ENCODE measurements at regions not wholly inside any gene's neighbourhood (a gene's known extent, or its start where the extent isn't known, plus 50 kb on each side); places are given as distances from the start of the nearest gene placed in this dataset.

GRCh38 chr7:86222806-86223205, 420.9 kb upstream of the GRM3 start:
- H3K36me3 ChIP-seq, result no peaks in the 10 kb centered on the region
- WGBS, 2 donors, result 92 to 93% methylated on average over 1 of the region's 1 CpG
- no peak for DNase-seq
- intact Hi-C loops (cut with DNase I), result no loop called here
- H3K4me3 ChIP-seq (replicated peaks in 1 of 3), result no peak overlapping the region
- H3K27me3 ChIP-seq, result no peaks in the 10 kb centered on the region
- TF ChIP-seq CTCF (IDR thresholded peaks at IDR 0.05), result no peak
- TF ChIP-seq POLR2A (IDR thresholded peaks at IDR 0.05), result no peak
- no peaks in the 10 kb centered on the region for H3K4me1 ChIP-seq
- no peaks in the 10 kb centered on the region for H3K9me3 ChIP-seq
- H3K27ac ChIP-seq, result no peak overlapping the region

- 92% methylated on average over 4 of the region's 4 CpGs for WGBS, 2 donors
- no peak overlapping the region for H3K27ac ChIP-seq
- no peak for DNase-seq
- no peaks in the 10 kb centered on the region for H3K9me3 ChIP-seq
- intact Hi-C loops (cut with DNase I), result no loop called here
- TF ChIP-seq CTCF (IDR thresholded peaks at IDR 0.05) (no peak), POLR2A (IDR thresholded peaks at IDR 0.05) (no peak)
- H3K4me1 ChIP-seq, result no peaks in the 10 kb centered on the region
- H3K27me3 ChIP-seq, result no peaks in the 10 kb centered on the region
- H3K36me3 ChIP-seq, result no peaks in the 10 kb centered on the region
- H3K4me3 ChIP-seq (replicated peaks in 1 of 3), result no peak overlapping the region
These were observed 429.0 kb upstream of the GRM3 start for GRCh38 chr7:86214734-86215133.

- H3K4me3 ChIP-seq (replicated peaks in 1 of 3), result no peak overlapping the region
- H3K27me3 ChIP-seq, result no peaks in the 10 kb centered on the region
- DNase-seq, result no peak
- TF ChIP-seq POLR2A (IDR thresholded peaks at IDR 0.05) (no peak), CTCF (IDR thresholded peaks at IDR 0.05) (no peak)
- no peaks in the 10 kb centered on the region for H3K4me1 ChIP-seq
- 74 to 77% methylated on average over 2 of the region's 2 CpGs for WGBS, 2 donors
- no peaks in the 10 kb centered on the region for H3K9me3 ChIP-seq
- no peak overlapping the region for H3K27ac ChIP-seq
- H3K36me3 ChIP-seq, result no peaks in the 10 kb centered on the region
- intact Hi-C loops (cut with DNase I), result no loop called here
These were observed 430.7 kb upstream of the GRM3 start for GRCh38 chr7:86212976-86213375.

- 83 to 90% methylated on average over 7 to 8 of the region's 8 CpGs for WGBS, 2 donors
- DNase-seq, result no peak
- intact Hi-C loops (cut with DNase I), result no loop called here
These were observed 434.7 kb upstream of the GRM3 start for GRCh38 chr7:86209036-86209435.

GRCh38 chr7:86207740-86208139, 436.0 kb upstream of the GRM3 start:
- intact Hi-C loops (cut with DNase I), result no loop called here

More at GRCh38 chr7:86209036-86209435, 434.7 kb upstream of the GRM3 start:
- Histone ChIP-seq H3K36me3 (no peaks in the 10 kb centered on the region), H3K4me3 (replicated peaks in 1 of 3) (no peak overlapping the region), H3K27ac (no peak overlapping the region), H3K4me1 (no peaks in the 10 kb centered on the region), H3K27me3 (no peaks in the 10 kb centered on the region), H3K9me3 (no peaks in the 10 kb centered on the region)
- TF ChIP-seq POLR2A (IDR thresholded peaks at IDR 0.05), result no peak
- no peak for TF ChIP-seq CTCF (IDR thresholded peaks at IDR 0.05)

More at GRCh38 chr7:86207740-86208139, 436.0 kb upstream of the GRM3 start:
- no peak for DNase-seq
- no peak overlapping the region for H3K4me3 ChIP-seq (replicated peaks in 1 of 3)
- H3K36me3 ChIP-seq, result no peaks in the 10 kb centered on the region
- H3K27ac ChIP-seq, result no peak overlapping the region
- H3K9me3 ChIP-seq, result no peaks in the 10 kb centered on the region
- 91 to 100% methylated on average over 3 of the region's 3 CpGs for WGBS, 2 donors
- no peaks in the 10 kb centered on the region for H3K27me3 ChIP-seq
- TF ChIP-seq POLR2A (IDR thresholded peaks at IDR 0.05) (no peak), CTCF (IDR thresholded peaks at IDR 0.05) (no peak)
- H3K4me1 ChIP-seq, result no peaks in the 10 kb centered on the region
